Memory B cell (primary cell): ENCODE measurements at regions not wholly inside any gene's neighbourhood (a gene's known extent, or its start where the extent isn't known, plus 50 kb on each side); places are given as distances from the start of the nearest gene placed in this dataset.

ENCODE experiments used
- ATAC-seq: fragments of 150-1000 bp; cut with Tn5 transposase; 2 replicates; pipeline ENCODE4 v1.10.0; 2021; ENCODE audit warnings: low read depth, mild to moderate bottlenecking, moderate library complexity
- DNase-seq, 2 donors: peaks; one replicate each; pipeline ENCODE4 v3.0.0; 2022; ENCODE audit warnings: low spot score in 2 of 2
- H3K27ac Mint-ChIP-seq: one replicate; pipeline ENCODE4 v1.8.0; 2022; ENCODE audit warnings: mild to moderate bottlenecking, moderate library complexity, mixed read lengths
- H3K27me3 Mint-ChIP-seq: one replicate; pipeline ENCODE4 v1.8.0; 2022; ENCODE audit warnings: mixed read lengths
- H3K36me3 Mint-ChIP-seq: one replicate; pipeline ENCODE4 v1.8.0; 2022; ENCODE audit warnings: mild to moderate bottlenecking, mixed read lengths
- H3K4me1 Mint-ChIP-seq: one replicate; pipeline ENCODE4 v1.8.0; 2022; ENCODE audit warnings: mixed read lengths
- H3K4me3 Mint-ChIP-seq: one replicate; pipeline ENCODE4 v1.8.0; 2022; ENCODE audit warnings: mild to moderate bottlenecking, moderate library complexity, mixed read lengths
- H3K9me3 Mint-ChIP-seq: one replicate; pipeline ENCODE4 v1.8.0; 2022; ENCODE audit warnings: mixed read lengths

- no peaks in the 10 kb centered on the region for H3K4me1 Mint-ChIP-seq
- ATAC-seq (no peak), DNase-seq (no peak)
- no peak overlapping the region for H3K4me3 Mint-ChIP-seq
- H3K27ac Mint-ChIP-seq: no peak overlapping the region
- H3K9me3 Mint-ChIP-seq: no peaks in the 10 kb centered on the region
- H3K36me3 Mint-ChIP-seq: no peaks in the 10 kb centered on the region
- peaks cover 4% of the 10 kb centered on the region for H3K27me3 Mint-ChIP-seq
These were observed 406.5 kb upstream of the SUCLG2 start for GRCh38 chr3:68060910-68061309.

DNA sequence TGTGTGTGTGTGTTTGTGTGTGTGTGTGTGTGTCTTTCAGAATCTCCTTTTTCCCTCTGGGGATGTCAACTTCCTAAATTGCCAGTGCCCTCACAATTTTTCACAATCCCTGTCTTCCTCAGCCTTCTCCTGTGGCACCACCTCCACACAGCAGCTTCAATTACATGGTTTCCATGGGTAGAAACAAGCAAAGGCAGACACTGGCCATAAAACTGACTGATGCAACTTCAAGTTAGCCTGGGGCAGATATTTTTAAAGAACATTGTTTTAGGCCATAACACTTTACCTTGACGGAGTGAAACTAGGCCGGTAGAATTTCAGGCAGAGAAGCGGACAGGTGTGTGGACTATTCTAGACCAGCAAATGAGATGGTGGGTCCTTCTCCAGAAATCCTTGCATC lies 405.8 kb upstream of the SUCLG2 start:
- no peaks in the 10 kb centered on the region for H3K36me3 Mint-ChIP-seq
- no peak for ATAC-seq
- no peak overlapping the region for H3K4me3 Mint-ChIP-seq
- peaks cover 4% of the 10 kb centered on the region for H3K27me3 Mint-ChIP-seq
- no peak for DNase-seq
- H3K9me3 Mint-ChIP-seq: no peaks in the 10 kb centered on the region
- no peak overlapping the region for H3K27ac Mint-ChIP-seq
- H3K4me1 Mint-ChIP-seq: no peaks in the 10 kb centered on the region

DNA sequence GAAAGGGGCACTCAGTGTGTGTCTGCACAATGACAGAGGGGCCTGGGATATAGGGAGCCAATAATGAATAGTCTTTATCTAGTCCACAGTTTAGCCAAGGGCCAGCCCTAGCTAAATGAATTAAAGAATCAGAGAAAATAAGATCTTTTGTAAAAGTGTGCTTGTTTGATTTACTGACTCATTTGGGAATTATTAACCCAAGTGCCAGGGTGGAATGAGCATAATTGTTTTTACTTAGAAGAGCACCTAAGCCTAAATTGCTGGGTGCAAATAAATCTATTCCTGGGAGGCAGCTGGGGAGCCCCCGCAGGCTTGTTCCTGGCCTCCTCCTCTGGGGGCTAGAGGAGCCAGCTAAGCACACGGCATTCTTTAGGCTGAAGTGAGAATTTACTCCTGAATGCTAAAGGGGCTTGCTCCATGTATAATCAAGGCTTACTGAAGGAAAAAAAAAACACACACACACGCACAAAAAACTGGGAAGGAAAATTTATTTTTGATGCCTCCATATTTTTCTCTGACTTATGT lies 405.3 kb upstream of the SUCLG2 start:
- no peak for ATAC-seq

GRCh38 chr3:68057637-68058320 lies 403.4 kb upstream of the SUCLG2 start:
- Mint-ChIP-seq H3K4me1 (no peaks in the 10 kb centered on the region), H3K36me3 (no peaks in the 10 kb centered on the region), H3K4me3 (no peak overlapping the region)

More for the DNA sequence above, 405.3 kb upstream of the SUCLG2 start:
- H3K36me3 Mint-ChIP-seq: no peaks in the 10 kb centered on the region
- H3K27me3 Mint-ChIP-seq: peaks cover 4% of the 10 kb centered on the region
- no peaks in the 10 kb centered on the region for H3K4me1 Mint-ChIP-seq
- DNase-seq: no peak
- no peak overlapping the region for H3K27ac Mint-ChIP-seq
- H3K9me3 Mint-ChIP-seq: no peaks in the 10 kb centered on the region
- no peak overlapping the region for H3K4me3 Mint-ChIP-seq

GRCh38 chr3:68056556-68056955 lies 402.1 kb upstream of the SUCLG2 start:
- H3K27me3 Mint-ChIP-seq: peaks cover 4% of the 10 kb centered on the region
- ATAC-seq (no peak), DNase-seq (no peak)
- no peak overlapping the region for H3K27ac Mint-ChIP-seq
- no peaks in the 10 kb centered on the region for H3K36me3 Mint-ChIP-seq
- H3K4me3 Mint-ChIP-seq: no peak overlapping the region
- H3K4me1 Mint-ChIP-seq: no peaks in the 10 kb centered on the region
- no peaks in the 10 kb centered on the region for H3K9me3 Mint-ChIP-seq

More at GRCh38 chr3:68057637-68058320, 403.4 kb upstream of the SUCLG2 start:
- H3K9me3 Mint-ChIP-seq: no peaks in the 10 kb centered on the region
- ATAC-seq: no peak
- H3K27me3 Mint-ChIP-seq: peaks cover 4% of the 10 kb centered on the region
- DNase-seq: no peak
- H3K27ac Mint-ChIP-seq: no peak overlapping the region

DNA sequence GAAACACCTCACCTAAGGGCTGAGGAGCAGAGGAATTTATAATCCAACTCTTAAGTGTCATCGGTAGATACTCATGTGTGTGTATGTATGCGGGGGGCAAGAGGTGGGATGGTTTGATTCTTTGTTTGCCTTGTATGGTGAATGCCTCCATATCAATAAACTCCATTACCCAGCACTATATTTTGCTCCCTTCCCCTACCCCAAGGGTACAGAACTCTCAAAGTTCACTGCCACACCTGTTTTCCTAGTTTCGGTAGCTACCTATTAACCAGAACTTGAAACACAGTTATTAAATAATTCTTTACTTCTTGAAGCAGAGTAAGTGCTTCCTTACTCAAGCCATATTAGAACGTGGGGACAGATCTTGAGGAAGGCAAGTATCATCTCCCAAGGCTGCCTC lies 400.8 kb upstream of the SUCLG2 start:
- no peaks in the 10 kb centered on the region for H3K36me3 Mint-ChIP-seq
- H3K27me3 Mint-ChIP-seq: no peaks in the 10 kb centered on the region
- H3K4me1 Mint-ChIP-seq: no peaks in the 10 kb centered on the region

GRCh38 chr3:68049776-68050175 lies 395.4 kb upstream of the SUCLG2 start:
- H3K4me3 Mint-ChIP-seq: no peak overlapping the region
- no peak overlapping the region for H3K27ac Mint-ChIP-seq
- H3K4me1 Mint-ChIP-seq: no peaks in the 10 kb centered on the region
- no peak for DNase-seq
- ATAC-seq: no peak
- no peaks in the 10 kb centered on the region for H3K9me3 Mint-ChIP-seq
- H3K36me3 Mint-ChIP-seq: no peaks in the 10 kb centered on the region
- H3K27me3 Mint-ChIP-seq: peaks cover 2% of the 10 kb centered on the region

More for the DNA sequence above, 400.8 kb upstream of the SUCLG2 start:
- H3K9me3 Mint-ChIP-seq: no peaks in the 10 kb centered on the region
- no peak overlapping the region for H3K27ac Mint-ChIP-seq
- no peak overlapping the region for H3K4me3 Mint-ChIP-seq
- ATAC-seq (no peak), DNase-seq (no peak)

DNA sequence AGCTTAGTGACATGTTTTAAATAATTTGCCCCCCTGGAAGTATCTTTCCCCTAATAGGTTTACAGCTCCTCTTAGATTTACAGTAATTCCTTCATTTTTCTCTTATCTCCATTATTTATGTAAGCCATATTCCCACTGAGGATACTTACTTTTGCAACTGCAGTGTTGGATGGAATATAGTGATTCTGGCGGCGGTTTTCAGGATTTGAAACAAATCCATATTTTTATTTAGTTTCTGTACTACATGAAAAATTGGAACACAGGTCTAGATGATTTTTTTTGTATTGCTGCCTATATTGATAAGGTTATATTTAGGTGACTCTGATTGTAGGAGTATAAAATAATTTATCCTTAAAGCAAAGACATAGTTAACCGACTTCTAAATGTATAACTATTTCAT lies 391.6 kb upstream of the SUCLG2 start:
- DNase-seq (no peak), ATAC-seq (no peak)
- no peak overlapping the region for H3K27ac Mint-ChIP-seq
- H3K9me3 Mint-ChIP-seq: no peaks in the 10 kb centered on the region
- H3K36me3 Mint-ChIP-seq: no peaks in the 10 kb centered on the region
- H3K4me1 Mint-ChIP-seq: no peaks in the 10 kb centered on the region
- no peak overlapping the region for H3K4me3 Mint-ChIP-seq
- H3K27me3 Mint-ChIP-seq: peaks cover 2% of the 10 kb centered on the region

DNA sequence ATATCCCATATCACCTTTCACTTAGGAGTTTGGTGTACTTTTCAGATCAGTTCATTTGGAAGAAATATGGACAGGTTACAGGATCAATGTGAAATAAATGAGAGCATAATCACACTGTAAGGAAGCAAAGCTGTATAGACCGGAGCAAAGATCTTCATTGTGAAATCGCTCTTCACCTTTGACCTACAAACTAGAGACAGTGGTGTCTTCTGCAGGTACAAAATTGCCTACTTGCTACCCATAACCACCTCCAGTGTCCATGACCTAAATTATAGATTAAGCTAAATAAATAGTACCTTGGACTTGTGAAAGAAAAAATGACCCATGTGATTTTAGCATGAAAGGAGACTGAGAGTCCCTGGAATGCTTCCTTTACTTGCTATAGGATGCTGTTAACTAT lies 379.5 kb upstream of the SUCLG2 start:
- Mint-ChIP-seq H3K4me1 (no peaks in the 10 kb centered on the region), H3K27me3 (no peaks in the 10 kb centered on the region), H3K27ac (no peak overlapping the region), H3K36me3 (no peaks in the 10 kb centered on the region), H3K4me3 (no peak overlapping the region), H3K9me3 (peaks cover 2% of the 10 kb centered on the region)
- DNase-seq (no peak), ATAC-seq (no peak)

DNA sequence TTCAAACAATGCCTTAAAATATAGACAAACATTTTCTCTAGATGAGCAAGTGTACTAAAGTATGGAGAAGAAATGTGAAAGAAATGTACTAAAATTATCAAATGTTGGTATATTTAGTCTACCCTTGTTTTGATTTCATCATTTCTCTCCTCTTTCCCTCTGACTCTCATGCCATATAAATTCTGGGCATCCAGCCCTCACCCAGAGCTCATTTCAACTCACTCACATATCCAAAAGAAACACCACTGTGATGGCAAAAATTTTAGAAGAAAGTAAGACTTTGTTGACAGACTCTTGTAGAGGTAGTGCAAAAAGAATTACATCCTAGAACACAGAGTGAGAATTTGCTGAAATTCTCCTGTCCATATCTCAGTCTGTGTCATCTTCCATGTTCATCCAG lies 377.8 kb upstream of the SUCLG2 start:
- no peak for DNase-seq
- Mint-ChIP-seq H3K27me3 (no peaks in the 10 kb centered on the region), H3K4me1 (no peaks in the 10 kb centered on the region), H3K36me3 (no peaks in the 10 kb centered on the region), H3K4me3 (no peak overlapping the region), H3K27ac (no peak overlapping the region), H3K9me3 (peaks cover 2% of the 10 kb centered on the region)
- no peak for ATAC-seq

GRCh38 chr3:68025189-68025588 lies 370.8 kb upstream of the SUCLG2 start:
- peaks cover 1% of the 10 kb centered on the region for H3K27me3 Mint-ChIP-seq
- H3K9me3 Mint-ChIP-seq: no peaks in the 10 kb centered on the region
- ATAC-seq: no peak

DNA sequence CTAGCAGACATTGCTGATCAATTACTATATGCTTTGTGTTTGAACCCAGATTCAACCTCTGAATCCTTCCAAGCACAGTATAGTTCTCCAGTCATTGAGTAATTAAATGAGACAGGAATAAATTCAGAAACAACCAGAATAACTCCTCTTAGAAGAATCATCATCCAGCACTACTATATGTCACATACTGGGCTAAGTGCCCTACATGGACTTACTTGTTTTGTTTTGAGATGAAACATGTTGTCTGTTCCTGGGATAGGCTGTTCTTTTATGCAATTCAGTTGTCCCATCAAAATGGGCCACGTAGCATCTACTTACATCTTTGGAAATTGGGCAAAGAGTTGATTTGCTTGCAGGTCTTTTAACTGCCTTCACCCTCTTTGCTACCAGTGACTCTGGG lies 365.5 kb upstream of the SUCLG2 start:
- Mint-ChIP-seq H3K27ac (no peak overlapping the region), H3K36me3 (no peaks in the 10 kb centered on the region), H3K27me3 (no peaks in the 10 kb centered on the region), H3K4me1 (no peaks in the 10 kb centered on the region), H3K4me3 (no peak overlapping the region), H3K9me3 (no peaks in the 10 kb centered on the region)
- no peak for ATAC-seq
- no peak for DNase-seq

More at GRCh38 chr3:68025189-68025588, 370.8 kb upstream of the SUCLG2 start:
- no peak overlapping the region for H3K27ac Mint-ChIP-seq
- no peak for DNase-seq
- H3K4me3 Mint-ChIP-seq: no peak overlapping the region
- H3K36me3 Mint-ChIP-seq: no peaks in the 10 kb centered on the region
- no peaks in the 10 kb centered on the region for H3K4me1 Mint-ChIP-seq

DNA sequence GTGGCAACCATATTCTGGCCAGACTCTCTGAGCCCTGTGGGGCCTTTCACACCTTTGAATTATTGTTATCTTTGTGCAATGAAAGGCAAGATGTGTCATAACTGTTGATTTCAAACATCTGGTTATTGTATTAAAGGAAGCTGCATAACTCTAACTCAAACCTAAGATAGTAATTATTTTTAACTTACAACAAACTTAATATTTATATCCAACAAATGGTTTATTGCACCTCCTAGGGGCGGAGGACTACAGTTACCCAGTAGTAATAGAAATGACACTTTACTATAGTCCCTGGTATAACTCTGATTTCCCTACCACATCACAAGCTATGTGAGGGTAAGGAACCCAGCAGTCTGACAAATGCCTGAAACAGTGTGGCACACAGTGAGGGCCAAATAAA lies 363.9 kb upstream of the SUCLG2 start:
- H3K9me3 Mint-ChIP-seq: no peaks in the 10 kb centered on the region
- H3K27ac Mint-ChIP-seq: no peak overlapping the region
- H3K4me3 Mint-ChIP-seq: no peak overlapping the region
- no peak for DNase-seq
- no peaks in the 10 kb centered on the region for H3K36me3 Mint-ChIP-seq
- H3K27me3 Mint-ChIP-seq: no peaks in the 10 kb centered on the region
- ATAC-seq: no peak
- no peaks in the 10 kb centered on the region for H3K4me1 Mint-ChIP-seq

DNA sequence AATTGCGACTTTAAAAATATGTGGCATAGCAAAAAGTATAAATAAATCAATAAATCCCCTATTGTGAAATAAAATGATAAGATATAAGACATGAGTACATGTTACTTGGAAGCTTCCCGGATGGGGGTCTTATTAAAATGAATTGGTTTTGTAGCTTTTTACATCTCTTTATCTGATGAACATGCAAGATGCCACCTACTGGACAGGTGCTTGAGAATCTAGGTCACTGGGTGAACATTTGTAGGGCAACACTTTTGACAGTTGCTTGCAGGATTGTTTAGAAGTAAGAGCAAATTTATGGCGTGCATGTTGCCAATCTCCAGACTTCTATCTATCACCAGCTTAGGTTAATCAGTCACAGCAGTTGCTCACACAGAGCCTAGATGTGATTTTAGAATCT lies 362.7 kb upstream of the SUCLG2 start:
- ATAC-seq: no peak
- no peak for DNase-seq
- Mint-ChIP-seq H3K4me1 (no peaks in the 10 kb centered on the region), H3K27ac (no peak overlapping the region), H3K9me3 (no peaks in the 10 kb centered on the region), H3K4me3 (no peak overlapping the region), H3K27me3 (no peaks in the 10 kb centered on the region), H3K36me3 (no peaks in the 10 kb centered on the region)

GRCh38 chr3:68009900-68010299 lies 355.5 kb upstream of the SUCLG2 start:
- Mint-ChIP-seq H3K36me3 (no peaks in the 10 kb centered on the region), H3K4me1 (no peaks in the 10 kb centered on the region), H3K4me3 (no peak overlapping the region), H3K27me3 (peaks cover 10% of the 10 kb centered on the region), H3K27ac (no peak overlapping the region), H3K9me3 (no peaks in the 10 kb centered on the region)
- no peak for ATAC-seq
- DNase-seq: no peak
